ENCODE measurements at regions not wholly inside any gene's neighbourhood (a gene's known extent, or its start where the extent isn't known, plus 50 kb on each side); places are given as distances from the start of the nearest gene placed in this dataset.

DNA sequence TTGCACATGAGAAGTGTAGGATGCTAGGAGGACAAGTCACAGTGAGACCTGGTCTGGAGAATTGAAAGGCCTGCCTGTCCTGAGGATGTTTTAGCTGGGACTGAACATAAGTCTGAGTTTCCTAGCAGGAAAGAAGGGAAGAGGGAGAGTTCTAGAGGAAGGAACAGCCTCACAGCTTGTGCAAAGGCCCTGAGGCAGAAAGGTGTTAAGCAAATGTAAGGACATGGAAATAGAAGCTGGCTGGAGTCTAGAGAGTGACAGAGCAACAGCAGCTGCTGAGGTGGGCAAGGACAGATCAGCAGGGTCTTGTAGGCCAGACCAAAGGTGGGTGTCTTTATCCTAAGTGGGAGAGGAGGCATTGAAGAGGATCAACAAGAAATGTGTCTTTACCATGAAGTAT lies 210.9 kb upstream of the E2F8 start:
- Histone ChIP-seq H3K9me3 (replicated peaks) (no peaks in the 10 kb centered on the region), H3K27ac (replicated peaks) (no peak overlapping the region), H3K27me3 (ENCODE audit: low read depth) (peaks cover 8% of the 10 kb centered on the region), H3K36me3 (no peaks in the 10 kb centered on the region), H3K4me1 (no peaks in the 10 kb centered on the region), H3K4me3 (no peak overlapping the region)
- DNase-seq = no peak
- intact Hi-C loops (cut with micrococcal nuclease) = no loop called here
- TF ChIP-seq CTCF (IDR thresholded peaks at IDR 0.05; ENCODE audit: borderline replicate concordance) = no peak

DNA sequence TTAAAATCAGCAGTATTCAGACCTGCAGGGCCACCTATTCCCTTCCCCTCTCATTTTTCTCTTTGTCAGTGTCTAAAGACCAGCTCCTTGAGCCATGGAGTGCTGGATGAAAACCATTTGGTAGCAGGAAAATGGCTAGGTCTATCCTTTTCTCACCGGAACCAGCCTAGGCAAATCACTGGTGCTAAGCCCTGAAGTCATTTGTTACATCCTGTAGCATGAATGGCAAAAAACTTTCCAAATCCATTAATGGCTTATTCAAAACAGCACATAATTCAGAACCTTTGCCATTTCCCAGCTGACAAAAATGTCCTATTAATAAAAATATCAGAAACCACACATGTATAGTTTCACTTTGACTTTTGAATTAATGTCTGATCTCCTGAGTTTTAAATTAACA lies 209.5 kb upstream of the E2F8 start:
- TF ChIP-seq CTCF (IDR thresholded peaks at IDR 0.05; ENCODE audit: borderline replicate concordance) = no peak
- H3K27ac ChIP-seq (replicated peaks) = no peak overlapping the region
- intact Hi-C loops (cut with micrococcal nuclease) = no loop called here

DNA sequence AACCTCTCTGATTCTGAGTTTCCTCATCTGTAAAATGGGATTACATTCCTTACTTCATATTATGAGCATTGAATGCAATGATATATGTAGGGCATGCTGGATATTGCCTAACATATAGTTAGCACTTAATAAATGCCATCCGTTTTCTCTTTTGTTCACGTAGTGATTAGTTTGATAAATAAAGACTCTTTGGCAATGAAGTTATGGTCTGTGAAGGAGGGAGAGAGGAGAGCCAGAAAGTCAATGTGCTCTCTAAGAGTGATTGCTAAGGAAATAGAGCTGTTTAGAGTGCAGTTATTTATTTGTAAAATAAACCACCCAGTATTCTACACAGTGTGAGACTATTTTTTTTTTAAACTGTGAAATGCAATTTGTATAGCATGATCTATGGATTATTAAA lies 207.9 kb upstream of the E2F8 start:
- DNase-seq = no peak
- Histone ChIP-seq H3K4me1 (no peaks in the 10 kb centered on the region), H3K27ac (replicated peaks) (no peak overlapping the region), H3K9me3 (replicated peaks) (no peaks in the 10 kb centered on the region), H3K4me3 (no peak overlapping the region), H3K27me3 (ENCODE audit: low read depth) (peaks cover 8% of the 10 kb centered on the region), H3K36me3 (no peaks in the 10 kb centered on the region)
- intact Hi-C loops (cut with micrococcal nuclease) = no loop called here
- no peak for TF ChIP-seq CTCF (IDR thresholded peaks at IDR 0.05; ENCODE audit: borderline replicate concordance)

More for the DNA sequence above, 209.5 kb upstream of the E2F8 start:
- H3K36me3 ChIP-seq = no peaks in the 10 kb centered on the region
- H3K4me1 ChIP-seq = no peaks in the 10 kb centered on the region
- H3K4me3 ChIP-seq = no peak overlapping the region
- H3K9me3 ChIP-seq (replicated peaks) = no peaks in the 10 kb centered on the region
- DNase-seq = no peak
- peaks cover 8% of the 10 kb centered on the region for H3K27me3 ChIP-seq (ENCODE audit: low read depth)

DNA sequence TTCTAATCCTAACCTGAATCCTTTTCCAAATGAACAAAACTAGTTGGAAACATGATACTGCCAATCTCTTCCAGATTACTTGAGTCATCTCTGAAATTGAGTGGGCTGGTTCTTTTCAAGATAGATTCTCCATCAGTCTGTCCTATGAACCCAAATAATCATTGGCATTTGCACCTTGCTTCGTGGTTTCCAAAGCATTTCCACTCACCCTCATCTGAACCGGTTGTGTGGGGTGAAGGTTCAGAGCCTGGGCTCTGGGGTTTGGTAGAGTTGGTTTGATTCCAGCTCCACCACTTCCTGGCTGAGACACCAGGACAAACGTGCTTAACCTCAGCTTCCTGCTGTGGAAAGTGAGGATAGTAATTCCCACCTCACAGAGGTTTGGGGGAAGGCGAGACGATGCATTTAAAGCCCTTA lies 206.4 kb upstream of the E2F8 start:
- no peaks in the 10 kb centered on the region for H3K36me3 ChIP-seq
- H3K9me3 ChIP-seq (replicated peaks) = no peaks in the 10 kb centered on the region
- TF ChIP-seq CTCF (IDR thresholded peaks at IDR 0.05; ENCODE audit: borderline replicate concordance) = no peak
- no peak overlapping the region for H3K4me3 ChIP-seq
- intact Hi-C loops (cut with micrococcal nuclease) = no loop called here
- H3K27me3 ChIP-seq (ENCODE audit: low read depth) = peaks cover 8% of the 10 kb centered on the region
- DNase-seq = no peak
- peaks cover 3% of the 10 kb centered on the region for H3K4me1 ChIP-seq
- no peak overlapping the region for H3K27ac ChIP-seq (replicated peaks)

- no peak overlapping the region for H3K27ac ChIP-seq (replicated peaks)
- no peak for TF ChIP-seq CTCF (IDR thresholded peaks at IDR 0.05; ENCODE audit: borderline replicate concordance)
- no peaks in the 10 kb centered on the region for H3K9me3 ChIP-seq (replicated peaks)
- peaks cover 10% of the 10 kb centered on the region for H3K4me1 ChIP-seq
- H3K36me3 ChIP-seq = no peaks in the 10 kb centered on the region
- intact Hi-C loops (cut with micrococcal nuclease) = no loop called here
- no peak overlapping the region for H3K4me3 ChIP-seq
- H3K27me3 ChIP-seq (ENCODE audit: low read depth) = no peaks in the 10 kb centered on the region
- DNase-seq = no peak
Observed at GRCh38 chr11:19445771-19446170, 205.0 kb upstream of the E2F8 start.

DNA sequence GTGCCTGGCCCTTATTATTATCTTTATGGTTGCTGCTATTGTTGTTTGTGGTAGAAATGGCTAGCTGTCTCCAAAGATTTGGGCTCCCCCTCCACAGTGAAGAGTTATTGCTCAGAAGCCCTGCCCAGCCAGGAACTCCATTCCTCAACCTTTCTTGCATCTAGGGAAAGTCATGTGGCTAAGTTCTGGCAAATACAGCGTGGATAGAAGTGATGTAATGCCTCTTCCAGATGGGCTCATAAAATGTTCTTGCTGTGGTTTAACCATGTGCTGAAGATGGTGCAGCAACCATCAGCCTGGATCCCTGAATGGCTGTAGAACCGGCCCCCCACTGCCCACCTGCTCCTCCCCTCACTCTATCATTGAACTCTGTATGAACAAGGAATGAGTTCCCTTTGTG lies 203.5 kb upstream of the E2F8 start:
- Histone ChIP-seq H3K36me3 (no peaks in the 10 kb centered on the region), H3K4me1 (peaks cover 10% of the 10 kb centered on the region), H3K9me3 (replicated peaks) (no peaks in the 10 kb centered on the region), H3K4me3 (no peak overlapping the region), H3K27ac (replicated peaks) (no peak overlapping the region), H3K27me3 (ENCODE audit: low read depth) (no peaks in the 10 kb centered on the region)
- TF ChIP-seq CTCF (IDR thresholded peaks at IDR 0.05; ENCODE audit: borderline replicate concordance) = no peak
- no peak for DNase-seq
- intact Hi-C loops (cut with micrococcal nuclease) = no loop called here
